ENCODE measurements at regions not wholly inside any gene's neighbourhood (a gene's known extent, or its start where the extent isn't known, plus 50 kb on each side); places are given as distances from the start of the nearest gene placed in this dataset.
A peak's percentile ranks its signal among the peaks of the same experiment; 100 is the strongest.

- TF ChIP-seq PRDM10 (IDR thresholded peaks at IDR 0.05; ENCODE audit: partially characterized antibody) (peak; percentile 92), ARID3A (IDR thresholded peaks at IDR 0.05; ENCODE audit: borderline replicate concordance, low read depth, low read length) (no peak), CC2D1A (IDR thresholded peaks at IDR 0.05) (no peak), ZNF212 (CRISPR knock-in tag; IDR thresholded peaks at IDR 0.05) (no peak), KDM2B (CRISPR knock-in tag; IDR thresholded peaks at IDR 0.05) (no peak), CEBPB (tag; IDR thresholded peaks at IDR 0.05) (peak; percentile 70), NCOA4 (IDR thresholded peaks at IDR 0.05; ENCODE audit: partially characterized antibody) (no peak), NUFIP1 (IDR thresholded peaks at IDR 0.05; ENCODE audit: partially characterized antibody) (no peak), ZBTB40 (IDR thresholded peaks at IDR 0.05) (peak; percentile 50; the same call in 1 of the 2 replicates), ZBTB40 (CRISPR knock-in tag; IDR thresholded peaks at IDR 0.05) (no peak), ZBTB8A (IDR thresholded peaks at IDR 0.05; ENCODE audit: partially characterized antibody) (no peak), ZNF780A (CRISPR knock-in tag; IDR thresholded peaks at IDR 0.05) (no peak), ZNF449 (CRISPR knock-in tag; IDR thresholded peaks at IDR 0.05) (no peak), TCF7L2 (IDR thresholded peaks at IDR 0.05; ENCODE audit: low read depth, low read length) (no peak)
These were observed 68.2 kb downstream of the FAM217A start (continued) for GRCh38 chr6:4010689-4011090.
